Head of caudate nucleus (tissue), 42 donors: ENCODE measurements at regions not wholly inside any gene's neighbourhood (a gene's known extent, or its start where the extent isn't known, plus 50 kb on each side); places are given as distances from the start of the nearest gene placed in this dataset.

ENCODE experiments used
- DNase-seq, 42 donors: peaks; one replicate each; pipeline versions ENCODE4 v3.0.0 to v3.0.0-alpha.2; 2020 to 2021; ENCODE audit warnings: mixed read lengths in 7 of 42
- intact Hi-C: fragments of 100-400 bp; cut with DNase I; formaldehyde crosslinking; loops from one replicate; pipeline ENCODE4 v1.15.0; 2022

- intact Hi-C loops, result no loop called here
Measured at GRCh38 chr2:12326449-12327190, 390.1 kb upstream of the TRIB2 start.

GRCh38 chr2:12330916-12331315, 385.8 kb upstream of the TRIB2 start:
- DNase-seq, result no peak
- intact Hi-C loops, result no loop called here

More at GRCh38 chr2:12326449-12327190, 390.1 kb upstream of the TRIB2 start:
- peak in 1 of 42 donors; percentile 9 for DNase-seq

- DNase-seq, result no peak
Measured at GRCh38 chr2:12331698-12332097, 385.0 kb upstream of the TRIB2 start.

GRCh38 chr2:12333293-12333692, 383.4 kb upstream of the TRIB2 start:
- intact Hi-C loops, result no loop called here
- no peak for DNase-seq

More at GRCh38 chr2:12331698-12332097, 385.0 kb upstream of the TRIB2 start:
- intact Hi-C loops, result no loop called here

GRCh38 chr2:12334412-12334966, 382.2 kb upstream of the TRIB2 start:
- intact Hi-C loops, result no loop called here
- DNase-seq, result peak in 14 of 42 donors; percentile 8 to 56 (median 23)

- no peak for DNase-seq
- intact Hi-C loops, result no loop called here
Measured at GRCh38 chr2:12335131-12335530, 381.6 kb upstream of the TRIB2 start.

GRCh38 chr2:12335995-12336394, 380.7 kb upstream of the TRIB2 start:
- no peak for DNase-seq
- intact Hi-C loops, result no loop called here

- intact Hi-C loops, result no loop called here
- no peak for DNase-seq
Measured at GRCh38 chr2:12338946-12339697, 377.6 kb upstream of the TRIB2 start.

GRCh38 chr2:12340164-12340563, 376.6 kb upstream of the TRIB2 start:
- intact Hi-C loops, result no loop called here
- DNase-seq, result no peak

GRCh38 chr2:12341215-12341614, 375.5 kb upstream of the TRIB2 start:
- intact Hi-C loops, result no loop called here
- DNase-seq, result no peak

GRCh38 chr2:12341920-12342319, 374.8 kb upstream of the TRIB2 start:
- DNase-seq, result no peak
- intact Hi-C loops, result no loop called here

GRCh38 chr2:12343141-12343540, 373.6 kb upstream of the TRIB2 start:
- intact Hi-C loops, result no loop called here
- DNase-seq, result no peak

- intact Hi-C loops, result no loop called here
- no peak for DNase-seq
Measured at GRCh38 chr2:12347066-12347493, 369.7 kb upstream of the TRIB2 start.

- intact Hi-C loops, result no loop called here
- DNase-seq, result no peak
Measured at GRCh38 chr2:12348216-12348615, 368.5 kb upstream of the TRIB2 start.

- intact Hi-C loops, result no loop called here
- no peak for DNase-seq
Measured at GRCh38 chr2:12350821-12351220, 365.9 kb upstream of the TRIB2 start.

GRCh38 chr2:12352889-12353288, 363.8 kb upstream of the TRIB2 start:
- no peak for DNase-seq
- intact Hi-C loops, result no loop called here

GRCh38 chr2:12361506-12361905, 355.2 kb upstream of the TRIB2 start:
- intact Hi-C loops, result no loop called here
- DNase-seq, result no peak

- intact Hi-C loops, result no loop called here
- no peak for DNase-seq
Measured at GRCh38 chr2:12363138-12363537, 353.6 kb upstream of the TRIB2 start.

- intact Hi-C loops, result no loop called here
- DNase-seq, result no peak
Measured at GRCh38 chr2:12363569-12363968, 353.2 kb upstream of the TRIB2 start.

GRCh38 chr2:12369566-12369965, 347.2 kb upstream of the TRIB2 start:
- intact Hi-C loops, result no loop called here

More at GRCh38 chr2:12369566-12369965, 347.2 kb upstream of the TRIB2 start:
- DNase-seq, result no peak
